Ovary (tissue), 3 donors: ENCODE measurements at regions not wholly inside any gene's neighbourhood (a gene's known extent, or its start where the extent isn't known, plus 50 kb on each side); places are given as distances from the start of the nearest gene placed in this dataset.

Source experiments
- CTCF ChIP-seq, 3 donors: fragments of 450-650 bp in 2 of 3; fragments of 200-600 bp in 1 of 3; IDR thresholded peaks; one replicate each; pipeline versions ENCODE4 v1.5.1 to v1.8.0; 2016 to 2022; ENCODE audit warnings: antibody characterized with exemption in 3 of 3, mild to moderate bottlenecking in 1 of 3
- POLR2A ChIP-seq: fragments of 450-650 bp; IDR thresholded peaks from one replicate; pipeline ENCODE4 v1.6.1; 2017; ENCODE audit warnings: antibody characterized with exemption, mild to moderate bottlenecking, moderate library complexity
- donor health status: DM: no; HTN: no; CAD: no.

- TF ChIP-seq CTCF (IDR thresholded peaks at IDR 0.05) (no peak), POLR2A (no peak)
Measured at GRCh38 chr4:14920759-14921320, 81.4 kb upstream of the CPEB2 start.
